Osteoblast (primary cell): ENCODE measurements at regions not wholly inside any gene's neighbourhood (a gene's known extent, or its start where the extent isn't known, plus 50 kb on each side); places are given as distances from the start of the nearest gene placed in this dataset.

Experiments
- DNase-seq: peaks from one replicate; pipeline ENCODE4 v3.0.0; 2011; ENCODE audit warnings: low spot score, mixed read lengths; ENCODE audit not compliant: insufficient read length; ENCODE audit errors: missing footprints
- H2AFZ ChIP-seq: 2 replicates; pipeline ENCODE4 v1.6.0; 2011; ENCODE audit warnings: mild to moderate bottlenecking, low read length
- H3K27ac ChIP-seq: 2 replicates; pipeline ENCODE4 v1.5.1; 2011; ENCODE audit warnings: mild to moderate bottlenecking, low read depth, low read length, moderate library complexity
- H3K27me3 ChIP-seq: 2 replicates; pipeline ENCODE4 v1.6.0; 2012; ENCODE audit warnings: mild to moderate bottlenecking, control low read depth, inconsistent platforms, low read length, moderate library complexity; ENCODE audit not compliant: insufficient read depth
- H3K36me3 ChIP-seq: 2 replicates; pipeline ENCODE4 v1.5.1; 2011; ENCODE audit warnings: mild to moderate bottlenecking, low read length, control low read depth, moderate library complexity; ENCODE audit not compliant: insufficient read depth
- H3K4me1 ChIP-seq: 2 replicates; pipeline ENCODE4 v1.5.1; 2011; ENCODE audit warnings: mild to moderate bottlenecking, low read length, control low read depth, moderate library complexity; ENCODE audit not compliant: insufficient read depth
- H3K4me2 ChIP-seq: 2 replicates; pipeline ENCODE4 v1.6.0; 2011; ENCODE audit warnings: mild to moderate bottlenecking, low read length; ENCODE audit not compliant: insufficient read depth
- H3K4me3 ChIP-seq: fragments of 200-600 bp; sonication (generic); 3 replicates; pipeline ENCODE4 v1.5.1; 2012; ENCODE audit warnings: mild to moderate bottlenecking, low read length, inconsistent platforms; ENCODE audit not compliant: insufficient read depth
- H3K79me2 ChIP-seq: 2 replicates; pipeline ENCODE4 v1.6.0; 2012; ENCODE audit warnings: mild to moderate bottlenecking, low read length, control low read depth, inconsistent platforms; ENCODE audit not compliant: insufficient read depth
- H3K9me3 ChIP-seq: 2 replicates; pipeline ENCODE4 v1.5.1; 2011; ENCODE audit warnings: low read depth, low read length, control low read depth
- H4K20me1 ChIP-seq: 2 replicates; pipeline ENCODE4 v1.6.0; 2012; ENCODE audit warnings: mild to moderate bottlenecking, low read length, control low read depth; ENCODE audit not compliant: insufficient read depth
- CTCF ChIP-seq: IDR thresholded peaks from 2 replicates; pipeline ENCODE4 v1.5.1; 2011; ENCODE audit warnings: mild to moderate bottlenecking, low read depth, low read length, moderate library complexity; ENCODE audit errors: extremely low read depth

DNA sequence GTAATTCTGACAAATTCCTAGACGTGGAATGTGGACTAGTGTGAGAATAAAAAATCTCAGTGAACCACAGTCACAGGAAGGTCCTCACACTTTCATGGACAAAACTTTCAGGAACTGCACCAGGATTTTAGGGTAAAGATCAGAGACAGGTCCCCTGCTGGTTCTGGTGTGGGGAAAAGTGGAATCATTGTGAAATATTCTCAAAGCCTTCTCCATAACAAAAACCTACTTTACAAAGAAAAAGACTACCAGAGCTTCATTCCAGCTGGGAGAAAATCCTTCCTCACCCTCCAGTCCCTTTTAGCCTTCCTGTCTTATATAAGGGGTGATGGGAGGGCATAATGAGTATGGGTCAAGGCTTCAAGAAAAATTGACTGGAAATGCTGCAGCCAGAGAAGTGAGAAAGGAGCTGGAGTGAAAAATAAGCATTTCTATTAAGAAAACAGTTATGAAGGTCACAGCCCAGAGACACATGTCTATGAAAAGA lies 325.8 kb downstream of the ARAP2 start:
- Histone ChIP-seq H3K4me2 (no peak overlapping the region), H3K9me3 (no peaks in the 10 kb centered on the region), H2AFZ (no peak overlapping the region), H3K79me2 (no peaks in the 10 kb centered on the region), H3K27ac (no peak overlapping the region), H3K36me3 (no peaks in the 10 kb centered on the region), H3K27me3 (no peaks in the 10 kb centered on the region), H3K4me1 (no peaks in the 10 kb centered on the region), H4K20me1 (no peaks in the 10 kb centered on the region), H3K4me3 (no peak overlapping the region)
- DNase-seq, result no peak
- no peak for TF ChIP-seq CTCF

DNA sequence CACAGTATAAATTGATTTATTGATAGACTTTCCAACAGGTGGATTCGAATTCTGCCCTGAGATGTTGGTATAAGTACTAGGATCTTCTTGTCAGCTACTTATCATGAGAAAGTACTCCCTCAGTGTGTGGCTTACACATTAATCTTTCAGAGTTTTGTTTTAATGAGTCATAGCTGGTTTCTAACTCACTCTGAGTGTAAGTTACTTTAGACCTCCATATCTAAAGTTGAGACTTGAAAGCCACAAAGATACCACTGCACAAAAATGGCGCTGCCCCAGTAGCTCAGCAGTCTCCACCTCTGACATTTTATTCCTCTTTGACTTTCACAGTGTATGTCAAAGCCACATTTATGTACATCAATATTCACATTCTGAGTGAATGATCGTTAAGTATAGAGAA lies 318.5 kb downstream of the ARAP2 start:
- Histone ChIP-seq H3K4me2 (no peak overlapping the region), H3K4me3 (no peak overlapping the region), H3K36me3 (no peaks in the 10 kb centered on the region), H3K4me1 (no peaks in the 10 kb centered on the region), H2AFZ (no peak overlapping the region), H3K9me3 (peaks cover 2% of the 10 kb centered on the region), H3K27ac (no peak overlapping the region), H4K20me1 (no peaks in the 10 kb centered on the region), H3K79me2 (no peaks in the 10 kb centered on the region), H3K27me3 (no peaks in the 10 kb centered on the region)
- DNase-seq, result no peak
- no peak for TF ChIP-seq CTCF

DNA sequence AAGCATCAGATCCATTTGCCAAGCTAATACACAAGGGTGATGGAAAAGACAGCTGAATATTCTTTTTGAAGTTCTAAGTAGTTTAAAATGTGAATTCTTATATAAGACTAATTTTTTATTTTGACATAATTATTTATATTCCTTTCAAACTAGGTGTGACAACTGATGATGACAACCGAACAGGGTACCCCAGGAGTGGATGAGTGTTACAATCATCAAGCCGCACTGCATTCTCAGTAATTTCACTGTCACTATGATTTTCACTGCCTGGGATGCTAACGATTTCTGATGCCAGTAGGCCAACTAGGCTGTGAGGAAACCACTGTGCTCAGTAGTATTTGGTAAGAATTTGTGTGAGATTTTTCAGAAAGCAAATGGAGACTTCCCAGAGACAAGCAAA lies 317.5 kb downstream of the ARAP2 start:
- Histone ChIP-seq H3K9me3 (peaks cover 2% of the 10 kb centered on the region), H2AFZ (no peak overlapping the region), H3K27ac (no peak overlapping the region), H3K27me3 (no peaks in the 10 kb centered on the region), H4K20me1 (no peaks in the 10 kb centered on the region), H3K4me3 (no peak overlapping the region), H3K4me2 (no peak overlapping the region), H3K79me2 (no peaks in the 10 kb centered on the region), H3K4me1 (no peaks in the 10 kb centered on the region), H3K36me3 (no peaks in the 10 kb centered on the region)
- DNase-seq, result no peak
- TF ChIP-seq CTCF, result no peak

- Histone ChIP-seq H3K4me1 (no peaks in the 10 kb centered on the region), H2AFZ (no peak overlapping the region), H3K4me2 (no peak overlapping the region), H3K9me3 (no peaks in the 10 kb centered on the region), H4K20me1 (no peaks in the 10 kb centered on the region), H3K79me2 (no peaks in the 10 kb centered on the region), H3K27ac (no peak overlapping the region), H3K4me3 (no peak overlapping the region), H3K36me3 (no peaks in the 10 kb centered on the region), H3K27me3 (no peaks in the 10 kb centered on the region)
- no peak for DNase-seq
- no peak for TF ChIP-seq CTCF
Observed at GRCh38 chr4:35933901-35934300, 310.4 kb downstream of the ARAP2 start.
